ENCODE measurements at regions not wholly inside any gene's neighbourhood (a gene's known extent, or its start where the extent isn't known, plus 50 kb on each side); places are given as distances from the start of the nearest gene placed in this dataset.

- no peaks in the 10 kb centered on the region for H3K36me3 ChIP-seq
- no peaks in the 10 kb centered on the region for H3K9me3 ChIP-seq
- intact Hi-C loops (cut with DNase I; ENCODE audit: low total_unique reads): no loop called here
- H3K27ac ChIP-seq: no peak overlapping the region
- H3K4me1 ChIP-seq: no peaks in the 10 kb centered on the region
- H3K27me3 ChIP-seq: no peaks in the 10 kb centered on the region
- 33 to 81% methylated on average over 1 of the region's 1 CpG for WGBS, 2 donors (ENCODE audit: low coverage in 1 of 2)
- TF ChIP-seq CTCF (IDR thresholded peaks at IDR 0.05) (no peak), POLR2AphosphoS5 (IDR thresholded peaks at IDR 0.05) (no peak), EP300 (IDR thresholded peaks at IDR 0.05; ENCODE audit: low read depth) (no peak), POLR2A (IDR thresholded peaks at IDR 0.05) (no peak)
- in situ Hi-C loops (cut with MboI; ENCODE audit: low pct_ligation_motif_present in 1 of 4, low pct_unique_long_range_greater_than_20kb in 1 of 4, low sequenced_read_pairs in 3 of 4): no loop called here
- DNase-seq: no peak
- no peak overlapping the region for H3K4me3 ChIP-seq
Measured at GRCh38 chr4:19645589-19645988, 606.1 kb upstream of the SLIT2 start.

GRCh38 chr4:19636451-19636850, 615.3 kb upstream of the SLIT2 start:
- intact Hi-C loops (cut with DNase I; ENCODE audit: low total_unique reads): no loop called here
- no peaks in the 10 kb centered on the region for H3K9me3 ChIP-seq
- no peaks in the 10 kb centered on the region for H3K4me1 ChIP-seq
- H3K27ac ChIP-seq: no peak overlapping the region
- no peaks in the 10 kb centered on the region for H3K27me3 ChIP-seq
- in situ Hi-C loops (cut with MboI; ENCODE audit: low pct_ligation_motif_present in 1 of 4, low pct_unique_long_range_greater_than_20kb in 1 of 4, low sequenced_read_pairs in 3 of 4): no loop called here
- TF ChIP-seq POLR2A (IDR thresholded peaks at IDR 0.05) (no peak), EP300 (IDR thresholded peaks at IDR 0.05; ENCODE audit: low read depth) (no peak), POLR2AphosphoS5 (IDR thresholded peaks at IDR 0.05) (no peak), CTCF (IDR thresholded peaks at IDR 0.05) (no peak)
- H3K36me3 ChIP-seq: no peaks in the 10 kb centered on the region
- no peak for DNase-seq
- H3K4me3 ChIP-seq: no peak overlapping the region

GRCh38 chr4:19631814-19632213, 619.9 kb upstream of the SLIT2 start:
- in situ Hi-C loops (cut with MboI; ENCODE audit: low pct_ligation_motif_present in 1 of 4, low pct_unique_long_range_greater_than_20kb in 1 of 4, low sequenced_read_pairs in 3 of 4): no loop called here
- H3K4me1 ChIP-seq: no peaks in the 10 kb centered on the region
- 78 to 86% methylated on average over 1 of the region's 1 CpG for WGBS, 2 donors (ENCODE audit: low coverage in 1 of 2)
- H3K27ac ChIP-seq: no peak overlapping the region
- H3K36me3 ChIP-seq: no peaks in the 10 kb centered on the region
- H3K9me3 ChIP-seq: no peaks in the 10 kb centered on the region
- no peak overlapping the region for H3K4me3 ChIP-seq
- TF ChIP-seq POLR2AphosphoS5 (IDR thresholded peaks at IDR 0.05) (no peak), POLR2A (IDR thresholded peaks at IDR 0.05) (no peak), CTCF (IDR thresholded peaks at IDR 0.05) (no peak), EP300 (IDR thresholded peaks at IDR 0.05; ENCODE audit: low read depth) (no peak)
- H3K27me3 ChIP-seq: no peaks in the 10 kb centered on the region
- intact Hi-C loops (cut with DNase I; ENCODE audit: low total_unique reads): no loop called here
- no peak for DNase-seq

GRCh38 chr4:19623866-19624265, 627.8 kb upstream of the SLIT2 start:
- WGBS, 2 donors (ENCODE audit: low coverage in 1 of 2): 95 to 100% methylated on average over 1 of the region's 1 CpG
- intact Hi-C loops (cut with DNase I; ENCODE audit: low total_unique reads) (no loop called here), in situ Hi-C loops (cut with MboI; ENCODE audit: low pct_ligation_motif_present in 1 of 4, low pct_unique_long_range_greater_than_20kb in 1 of 4, low sequenced_read_pairs in 3 of 4) (no loop called here)

More at GRCh38 chr4:19623866-19624265, 627.8 kb upstream of the SLIT2 start:
- Histone ChIP-seq H3K27me3 (no peaks in the 10 kb centered on the region), H3K27ac (no peak overlapping the region), H3K4me3 (no peak overlapping the region), H3K4me1 (no peaks in the 10 kb centered on the region), H3K9me3 (no peaks in the 10 kb centered on the region), H3K36me3 (no peaks in the 10 kb centered on the region)
- DNase-seq: no peak
- TF ChIP-seq CTCF (IDR thresholded peaks at IDR 0.05) (no peak), EP300 (IDR thresholded peaks at IDR 0.05; ENCODE audit: low read depth) (no peak), POLR2A (IDR thresholded peaks at IDR 0.05) (no peak), POLR2AphosphoS5 (IDR thresholded peaks at IDR 0.05) (no peak)

Data from transverse colon (tissue), 4 donors.